VCaP (cell line): ENCODE measurements at regions not wholly inside any gene's neighbourhood (a gene's known extent, or its start where the extent isn't known, plus 50 kb on each side); places are given as distances from the start of the nearest gene placed in this dataset.

Source experiments
- H3K27ac ChIP-seq: fragments of 450-650 bp; 2 replicates; pipeline ENCODE4 v1.5.1; 2017
- TF ChIP-seq, protein P1 (sequence below): fragments of 450-650 bp; conservative IDR thresholded peaks from 2 replicates; pipeline ENCODE4 v1.5.1; 2017; ENCODE audit warnings: mild to moderate bottlenecking, moderate library complexity

DNA sequence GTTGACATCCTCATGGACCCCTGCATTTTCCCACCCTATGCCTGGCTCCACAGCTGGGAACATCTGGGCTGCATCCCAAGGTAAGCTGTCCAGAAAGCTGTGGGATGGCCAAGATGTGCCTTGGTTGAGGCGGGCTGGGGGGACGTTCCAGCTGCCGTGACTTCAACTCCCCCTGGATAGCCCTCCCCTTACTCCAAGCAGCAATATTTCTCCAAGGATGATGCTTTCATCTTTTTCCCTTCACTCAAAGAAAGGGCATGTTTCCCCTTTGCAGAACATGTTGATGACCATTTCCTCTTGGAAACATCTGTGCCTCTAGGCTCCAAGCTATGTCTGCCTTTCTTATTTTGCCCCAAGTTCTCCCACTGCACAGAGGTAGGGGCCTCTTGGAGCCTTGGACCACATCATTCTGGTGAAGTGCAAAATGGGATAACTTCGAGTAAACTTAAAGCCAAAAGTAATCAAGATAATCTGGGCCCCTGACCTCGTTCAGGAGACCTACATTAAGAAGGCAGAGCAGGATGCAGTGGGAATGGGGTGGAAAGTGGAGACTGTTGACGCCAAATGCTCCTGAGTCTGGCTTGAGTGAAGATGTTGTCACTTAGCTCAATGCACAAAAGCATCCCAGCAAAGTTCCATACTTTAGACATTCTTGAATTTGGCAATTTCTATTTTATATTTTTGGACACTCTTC is 175.2 kb downstream of the GAS1 start:
- TF ChIP-seq, protein P1, sequence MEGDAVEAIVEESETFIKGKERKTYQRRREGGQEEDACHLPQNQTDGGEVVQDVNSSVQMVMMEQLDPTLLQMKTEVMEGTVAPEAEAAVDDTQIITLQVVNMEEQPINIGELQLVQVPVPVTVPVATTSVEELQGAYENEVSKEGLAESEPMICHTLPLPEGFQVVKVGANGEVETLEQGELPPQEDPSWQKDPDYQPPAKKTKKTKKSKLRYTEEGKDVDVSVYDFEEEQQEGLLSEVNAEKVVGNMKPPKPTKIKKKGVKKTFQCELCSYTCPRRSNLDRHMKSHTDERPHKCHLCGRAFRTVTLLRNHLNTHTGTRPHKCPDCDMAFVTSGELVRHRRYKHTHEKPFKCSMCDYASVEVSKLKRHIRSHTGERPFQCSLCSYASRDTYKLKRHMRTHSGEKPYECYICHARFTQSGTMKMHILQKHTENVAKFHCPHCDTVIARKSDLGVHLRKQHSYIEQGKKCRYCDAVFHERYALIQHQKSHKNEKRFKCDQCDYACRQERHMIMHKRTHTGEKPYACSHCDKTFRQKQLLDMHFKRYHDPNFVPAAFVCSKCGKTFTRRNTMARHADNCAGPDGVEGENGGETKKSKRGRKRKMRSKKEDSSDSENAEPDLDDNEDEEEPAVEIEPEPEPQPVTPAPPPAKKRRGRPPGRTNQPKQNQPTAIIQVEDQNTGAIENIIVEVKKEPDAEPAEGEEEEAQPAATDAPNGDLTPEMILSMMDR = no peak
- no peak overlapping the region for H3K27ac ChIP-seq

DNA sequence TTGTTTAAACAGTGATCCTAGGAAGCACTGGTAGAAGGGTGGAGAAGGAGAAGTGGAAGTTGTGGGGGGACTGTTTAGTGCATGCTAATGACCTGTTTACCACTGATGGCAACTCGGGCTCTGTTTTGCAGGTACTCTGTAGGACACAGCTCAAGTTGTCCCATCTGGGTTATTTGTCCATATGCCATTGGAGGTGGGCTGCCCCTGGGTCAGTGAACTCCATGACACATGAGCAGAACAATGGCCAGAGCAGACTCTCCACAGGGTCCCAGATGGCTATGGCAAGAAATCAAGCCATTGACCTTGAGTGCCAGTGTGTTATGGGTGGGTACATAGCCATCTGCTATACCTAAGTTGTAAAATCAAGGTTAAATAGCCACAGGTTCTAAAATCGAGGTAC is 175.9 kb downstream of the GAS1 start:
- TF ChIP-seq, protein P1 = no peak
- no peak overlapping the region for H3K27ac ChIP-seq

DNA sequence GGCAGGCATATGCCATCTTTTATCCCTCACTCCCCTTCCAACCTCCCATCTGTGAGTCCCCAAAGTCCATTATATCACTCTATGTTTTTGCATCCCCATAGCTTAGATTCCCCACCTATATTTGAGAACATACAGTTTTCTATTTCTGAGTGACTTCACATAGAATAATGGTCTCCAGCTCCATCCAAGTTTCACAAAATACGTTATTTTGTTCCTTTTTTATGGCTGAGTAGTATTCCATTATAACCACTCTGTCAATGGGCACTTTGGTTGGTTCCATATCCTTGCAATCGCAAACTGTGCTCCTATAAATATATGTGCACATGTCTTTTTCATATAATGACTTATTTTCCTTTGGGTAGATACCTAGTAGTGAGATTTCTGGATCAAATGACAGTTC is 178.6 kb downstream of the GAS1 start:
- TF ChIP-seq, protein P1 = no peak
- H3K27ac ChIP-seq = no peak overlapping the region

DNA sequence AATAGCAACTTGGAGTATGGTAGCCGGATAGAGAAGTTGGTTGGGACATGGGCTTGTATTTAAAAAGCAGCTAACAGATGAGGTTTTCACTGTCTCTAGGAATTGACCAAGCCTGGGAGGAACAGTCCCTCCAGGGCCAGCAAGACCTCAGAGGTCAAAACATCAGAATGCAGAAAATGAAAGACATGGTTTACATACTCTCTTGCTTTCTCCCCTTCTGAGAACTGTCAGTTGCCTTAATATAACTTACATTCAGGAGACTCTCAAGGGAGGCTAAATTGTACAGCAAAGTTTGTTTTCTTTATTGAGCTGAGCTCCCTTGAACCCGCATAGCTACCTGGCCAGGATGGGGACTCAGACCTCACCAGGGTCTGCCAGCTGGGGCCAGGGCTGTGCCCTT is 179.3 kb downstream of the GAS1 start:
- no peak overlapping the region for H3K27ac ChIP-seq
- TF ChIP-seq, protein P1 = no peak

DNA sequence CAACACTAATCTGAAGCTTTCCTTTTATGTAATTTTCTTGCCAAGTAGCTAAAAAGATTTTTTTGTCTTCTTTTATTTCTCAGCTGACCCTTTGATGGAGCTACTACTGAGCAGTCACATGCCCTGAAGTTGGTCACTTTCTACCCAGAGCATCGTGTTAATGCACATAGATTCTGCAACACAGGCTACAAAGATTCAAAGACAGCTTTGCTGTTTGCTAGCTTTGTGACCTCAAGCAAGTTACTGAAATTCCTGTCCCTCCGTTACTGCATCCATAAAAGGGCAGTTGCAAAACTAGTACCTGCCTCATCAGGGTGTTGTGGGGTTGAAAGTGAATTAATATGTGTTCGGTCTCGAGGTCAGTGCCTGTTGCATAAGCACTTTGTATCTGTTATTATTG is 179.9 kb downstream of the GAS1 start:
- TF ChIP-seq, protein P1 = no peak
- H3K27ac ChIP-seq = no peak overlapping the region

DNA sequence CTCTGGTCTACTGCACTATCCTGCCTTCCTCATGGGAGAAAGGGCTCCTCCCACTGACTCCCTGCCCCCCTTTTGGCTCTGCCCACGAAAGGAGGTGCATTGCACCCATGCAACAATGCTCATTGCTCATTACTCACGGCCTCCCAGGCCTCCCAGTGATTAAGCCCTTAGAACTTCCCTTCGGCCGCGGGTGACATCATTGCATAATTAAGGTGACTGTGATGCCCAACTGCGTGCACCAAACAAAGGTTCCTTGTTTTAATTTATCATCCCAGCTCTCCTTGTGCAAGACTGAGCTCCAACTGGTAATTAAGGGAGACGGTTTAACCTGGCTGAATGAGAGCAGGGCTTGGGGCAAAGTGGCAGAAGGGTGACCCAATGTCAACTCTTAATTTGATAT is 180.4 kb downstream of the GAS1 start:
- TF ChIP-seq, protein P1 = no peak
- no peak overlapping the region for H3K27ac ChIP-seq

DNA sequence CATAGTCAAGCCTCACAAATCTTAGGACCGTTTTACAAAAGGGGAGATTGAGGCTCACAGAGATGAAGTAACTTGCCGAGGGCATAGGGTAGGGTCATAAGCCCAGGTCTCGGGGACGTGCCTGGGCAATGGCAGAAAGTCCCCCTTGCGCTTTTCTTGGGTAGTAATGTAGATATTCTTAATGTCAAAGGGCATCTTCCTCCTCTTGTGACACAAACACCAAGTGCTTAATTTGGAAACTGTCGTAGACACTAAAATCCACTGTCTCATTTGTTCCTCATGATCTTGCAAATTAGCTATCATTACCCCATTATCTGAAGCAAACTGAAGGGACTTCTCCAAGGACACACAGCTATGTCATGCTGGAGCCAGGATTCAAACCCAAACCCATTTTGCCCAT is 180.8 kb downstream of the GAS1 start:
- no peak overlapping the region for H3K27ac ChIP-seq
- TF ChIP-seq, protein P1 = no peak
